ENCODE measurements at regions not wholly inside any gene's neighbourhood (a gene's known extent, or its start where the extent isn't known, plus 50 kb on each side); places are given as distances from the start of the nearest gene placed in this dataset.

DNA sequence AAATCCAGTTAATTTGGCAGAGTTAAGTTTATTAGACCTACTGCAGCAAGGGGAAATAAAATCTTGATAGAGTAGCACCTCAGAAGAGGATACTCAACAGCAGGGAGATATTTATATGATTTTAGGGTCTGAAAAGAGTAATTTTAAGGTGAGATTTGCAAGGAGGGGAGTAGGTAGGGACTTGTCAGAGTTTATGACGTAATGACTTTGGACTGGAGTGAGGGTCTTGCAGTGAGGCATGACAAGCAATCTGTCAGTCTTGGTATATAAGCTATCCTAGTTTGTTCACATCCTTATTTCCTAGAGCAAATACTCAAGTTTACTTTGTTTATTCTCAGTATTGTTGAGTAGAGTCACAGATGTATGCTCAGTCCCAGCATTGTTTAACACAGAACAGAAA lies 722.6 kb downstream of the TLE4 start:
- H3K27ac ChIP-seq (ENCODE audit: low read depth, low read length), result no peak overlapping the region
- no peak overlapping the region for H4K91ac ChIP-seq (replicated peaks; ENCODE audit: insufficient read length, low read length)
- POLR2A ChIA-PET (ENCODE audit: partially characterized antibody), result no interaction called here
- H3K4me3 ChIP-seq (ENCODE audit: extremely low read depth in 1 of 4, insufficient read depth in 2 of 4, low read depth in 3 of 4, low read length in 4 of 4), result no peak overlapping the region
- CTCF ChIA-PET (ENCODE audit: partially characterized antibody), result interaction anchor here (1.0 kb wide), 1 partner anchor 141 kb away, joined by 3 read pairs; no protein-coding TSS in a partner anchor
- H2BK5ac ChIP-seq (ENCODE audit: low read depth, low read length), result no peak overlapping the region
- no peak overlapping the region for H3K18ac ChIP-seq (ENCODE audit: extremely low read depth, low read length)
- no peaks in the 10 kb centered on the region for H3K27me3 ChIP-seq (replicated peaks in 1 of 4; ENCODE audit: control insufficient read depth in 3 of 4, extremely low read depth in 1 of 4, insufficient read depth in 3 of 4, low read length in 3 of 4)
- DNase-seq (ENCODE audit: low read depth in 1 of 2, low spot score in 2 of 2) (no peak), FAIRE-seq (no peak)
- H3K4me2 ChIP-seq (ENCODE audit: insufficient read depth in 1 of 2, low read depth in 2 of 2, low read length in 2 of 2), result no peak overlapping the region
- H4K8ac ChIP-seq (ENCODE audit: extremely low read depth, insufficient read depth, low read length), result no peak overlapping the region
- H2BK120ac ChIP-seq (replicated peaks; ENCODE audit: low read depth, low read length), result no peak overlapping the region
- no peaks in the 10 kb centered on the region for H3K79me1 ChIP-seq (ENCODE audit: low read depth, low read length)
- WGBS, 2 experiments (ENCODE audit: extremely low coverage in 1 of 2, insufficient coverage in 1 of 2, insufficient read length in 1 of 2, insufficient replicate concordance in 2 of 2, low coverage in 1 of 2, low lambda C conversion rate in 2 of 2, missing lambda C conversion rate in 1 of 2), result 80% methylated on average over 1 of the region's 1 CpG; no CpG with 5 or more reads in 1 of the 2 experiments
- no peaks in the 10 kb centered on the region for H3K23me2 ChIP-seq (ENCODE audit: low read depth, low read length)
- TF ChIP-seq SP4 (IDR thresholded peaks at IDR 0.05; ENCODE audit: low read length) (no peak), SP2 (IDR thresholded peaks at IDR 0.05; ENCODE audit: low read length) (no peak), NRF1 (IDR thresholded peaks at IDR 0.05; ENCODE audit: low read depth, low read length) (no peak)
- H3K4me1 ChIP-seq (replicated peaks in 1 of 4; ENCODE audit: control insufficient read depth in 3 of 4, insufficient read depth in 4 of 4, low read length in 3 of 4), result no peaks in the 10 kb centered on the region
- H3K14ac ChIP-seq (ENCODE audit: insufficient read length), result no peak overlapping the region
- H3K9me3 ChIP-seq (ENCODE audit: insufficient read depth in 2 of 2, low read depth in 1 of 2, low read length in 1 of 2), result no peaks in the 10 kb centered on the region
- no peak overlapping the region for H2BK20ac ChIP-seq (ENCODE audit: low read length)
- H2AK5ac ChIP-seq (ENCODE audit: low read depth, low read length), result no peak overlapping the region
- no peaks in the 10 kb centered on the region for H3K79me2 ChIP-seq (ENCODE audit: control insufficient read depth in 1 of 2, insufficient read depth in 2 of 2, low read length in 2 of 2)
- H3K4ac ChIP-seq (replicated peaks; ENCODE audit: insufficient read length, low read depth, low read length), result no peak overlapping the region
- no peak overlapping the region for H3K23ac ChIP-seq (ENCODE audit: insufficient read length)
- H2AFZ ChIP-seq (ENCODE audit: low read length), result no peak overlapping the region
- no peak overlapping the region for H3K9ac ChIP-seq (replicated peaks in 1 of 4; ENCODE audit: extremely low read depth in 1 of 4, low read depth in 3 of 4, low read length in 3 of 4)
- no peaks in the 10 kb centered on the region for H3K36me3 ChIP-seq (ENCODE audit: control insufficient read depth in 2 of 4, insufficient read depth in 4 of 4, low read length in 3 of 4)
- H2BK15ac ChIP-seq (ENCODE audit: low read length), result no peak overlapping the region
- H4K20me1 ChIP-seq (replicated peaks in 1 of 2; ENCODE audit: control insufficient read depth in 1 of 2, insufficient read depth in 2 of 2, low read length in 2 of 2), result no peaks in the 10 kb centered on the region
- no peak overlapping the region for H4K5ac ChIP-seq (ENCODE audit: insufficient read length, low read depth, low read length)
- no peak overlapping the region for H3K56ac ChIP-seq (replicated peaks; ENCODE audit: insufficient read length, low read depth, low read length)
- H2BK12ac ChIP-seq (ENCODE audit: low read depth, low read length), result no peak overlapping the region
